ENCODE measurements at regions not wholly inside any gene's neighbourhood (a gene's known extent, or its start where the extent isn't known, plus 50 kb on each side); places are given as distances from the start of the nearest gene placed in this dataset.

- Histone ChIP-seq H3K4me3 (no peak overlapping the region), H3K36me3 (no peaks in the 10 kb centered on the region), H3K9me3 (no peaks in the 10 kb centered on the region), H3K27ac (no peak overlapping the region), H3K4me1 (no peaks in the 10 kb centered on the region), H3K27me3 (no peaks in the 10 kb centered on the region)
- TF ChIP-seq POLR2A (IDR thresholded peaks at IDR 0.05) (no peak), CTCF (IDR thresholded peaks at IDR 0.05 in 4 of 5, conservative IDR thresholded peaks at IDR 0.05 in 1 of 5) (no peak)
- in situ Hi-C loops (cut with MboI; ENCODE audit: low sequenced_read_pairs in 4 of 4): no loop called here
- no peak for ATAC-seq
- DNase-seq: no peak
- intact Hi-C loops (cut with DNase I; ENCODE audit: low total_unique reads): no loop called here
Observed at GRCh38 chr11:110935018-110935640, 222.9 kb upstream of the ARHGAP20 start.

DNA sequence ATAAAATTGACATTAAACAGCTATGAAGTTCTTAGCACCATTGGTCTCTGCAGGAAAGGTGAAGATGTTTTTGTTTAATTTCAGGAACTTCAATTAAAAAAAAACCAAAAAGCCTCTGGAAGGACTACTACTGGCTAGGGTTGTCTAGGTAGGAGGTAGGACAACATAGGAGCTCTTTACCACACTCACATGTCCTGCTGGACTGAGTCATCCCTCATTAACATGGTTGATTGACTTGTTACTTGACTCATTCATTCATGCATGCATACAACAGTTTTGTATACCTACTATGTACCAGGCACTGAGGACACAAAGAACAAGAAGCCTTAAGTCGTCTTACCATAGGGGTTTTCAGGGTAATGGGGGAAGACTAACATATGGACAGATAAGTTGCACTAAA is 216.9 kb upstream of the ARHGAP20 start:
- TF ChIP-seq CTCF (IDR thresholded peaks at IDR 0.05 in 4 of 5, conservative IDR thresholded peaks at IDR 0.05 in 1 of 5): no peak
- no peak for TF ChIP-seq POLR2A (IDR thresholded peaks at IDR 0.05)
- Histone ChIP-seq H3K9me3 (no peaks in the 10 kb centered on the region), H3K27me3 (no peaks in the 10 kb centered on the region), H3K36me3 (no peaks in the 10 kb centered on the region), H3K4me1 (no peaks in the 10 kb centered on the region), H3K27ac (no peak overlapping the region), H3K4me3 (no peak overlapping the region)
- ATAC-seq (no peak), DNase-seq (no peak)
- intact Hi-C loops (cut with DNase I; ENCODE audit: low total_unique reads): no loop called here
- in situ Hi-C loops (cut with MboI; ENCODE audit: low sequenced_read_pairs in 4 of 4): no loop called here

- DNase-seq (no peak), ATAC-seq (no peak)
- H3K4me3 ChIP-seq: no peak overlapping the region
- no peaks in the 10 kb centered on the region for H3K9me3 ChIP-seq
- no peaks in the 10 kb centered on the region for H3K36me3 ChIP-seq
- no peak overlapping the region for H3K27ac ChIP-seq
- no peak for TF ChIP-seq CTCF (IDR thresholded peaks at IDR 0.05 in 4 of 5, conservative IDR thresholded peaks at IDR 0.05 in 1 of 5)
- H3K4me1 ChIP-seq: no peaks in the 10 kb centered on the region
- no peaks in the 10 kb centered on the region for H3K27me3 ChIP-seq
- in situ Hi-C loops (cut with MboI; ENCODE audit: low sequenced_read_pairs in 4 of 4) (no loop called here), intact Hi-C loops (cut with DNase I; ENCODE audit: low total_unique reads) (no loop called here)
Observed at GRCh38 chr11:110928391-110928790, 216.2 kb upstream of the ARHGAP20 start.

DNA sequence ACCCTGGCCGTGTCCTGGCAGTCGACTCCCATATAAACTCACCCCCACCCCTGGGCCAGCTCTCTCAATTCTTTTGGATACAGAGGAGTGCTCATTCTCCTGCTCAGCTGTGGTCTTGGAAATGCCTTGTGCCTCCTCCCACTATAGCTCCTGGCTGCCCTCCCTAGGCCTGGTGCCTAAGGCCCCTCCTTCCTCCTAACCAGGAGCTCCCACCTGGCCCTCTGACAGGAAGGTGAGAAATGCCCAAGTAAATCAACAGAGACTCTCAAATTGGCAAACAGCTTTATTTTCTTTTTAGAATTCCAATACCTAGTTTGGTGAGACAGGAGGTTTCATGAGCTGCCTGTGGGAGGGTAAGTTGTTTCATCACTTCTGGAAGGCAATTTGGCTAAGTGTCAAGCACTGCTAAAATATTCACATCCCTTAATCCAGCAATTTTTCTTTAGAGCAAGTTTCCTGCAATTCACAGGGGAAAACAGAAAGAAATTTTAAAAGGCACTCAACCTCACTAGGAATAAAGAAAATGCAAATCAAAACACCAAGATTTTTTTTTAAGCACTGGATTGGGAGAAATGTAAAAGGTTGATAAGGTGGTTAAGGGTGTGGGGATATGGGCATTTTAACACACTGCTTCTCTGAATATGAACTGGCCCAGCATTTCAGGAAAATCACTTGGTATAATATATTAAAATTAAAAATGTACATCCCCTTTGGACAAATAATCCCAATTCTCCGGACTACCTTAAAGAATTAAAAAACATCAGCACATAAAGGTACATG is 209.7 kb upstream of the ARHGAP20 start:
- intact Hi-C loops (cut with DNase I; ENCODE audit: low total_unique reads): no loop called here
- no peaks in the 10 kb centered on the region for H3K9me3 ChIP-seq
- H3K4me3 ChIP-seq: no peak overlapping the region
- TF ChIP-seq CTCF (IDR thresholded peaks at IDR 0.05 in 4 of 5, conservative IDR thresholded peaks at IDR 0.05 in 1 of 5): no peak
- no peak for TF ChIP-seq POLR2A (IDR thresholded peaks at IDR 0.05)
- no peak overlapping the region for H3K27ac ChIP-seq
- no peaks in the 10 kb centered on the region for H3K4me1 ChIP-seq
- ATAC-seq (no peak), DNase-seq (no peak)
- in situ Hi-C loops (cut with MboI; ENCODE audit: low sequenced_read_pairs in 4 of 4): no loop called here
- no peaks in the 10 kb centered on the region for H3K36me3 ChIP-seq
- H3K27me3 ChIP-seq: no peaks in the 10 kb centered on the region
